ENCODE measurements at regions not wholly inside any gene's neighbourhood (a gene's known extent, or its start where the extent isn't known, plus 50 kb on each side); places are given as distances from the start of the nearest gene placed in this dataset.

DNA sequence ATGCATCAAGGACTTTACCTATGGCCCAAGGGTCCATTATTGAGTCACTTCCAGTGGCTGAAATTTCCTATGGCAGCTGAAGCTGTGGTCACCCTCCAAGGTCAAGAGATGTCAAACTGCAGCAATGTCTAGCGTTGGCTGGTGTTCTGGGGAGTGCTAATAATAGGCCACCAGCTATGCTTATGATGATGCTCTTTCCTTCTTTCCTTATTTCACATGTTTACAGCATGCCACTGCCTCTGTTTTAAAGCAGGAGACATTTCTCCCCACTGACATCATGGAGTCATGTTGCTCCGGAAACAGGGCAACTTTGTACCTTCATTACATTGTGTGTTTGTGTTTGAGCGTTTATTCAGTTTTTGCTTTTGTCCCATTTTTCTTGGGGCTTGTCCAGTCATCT is 62.6 kb upstream of the CYYR1 start:
- no peak overlapping the region for H3K27ac Mint-ChIP-seq (ENCODE audit: unreplicated experiment)
- H3K9me3 Mint-ChIP-seq (ENCODE audit: unreplicated experiment) = no peaks in the 10 kb centered on the region
- H3K27me3 Mint-ChIP-seq (ENCODE audit: insufficient read depth, unreplicated experiment) = no peaks in the 10 kb centered on the region
- no peak overlapping the region for H3K4me3 ChIP-seq (ENCODE audit: low read depth, low read length)
- no peaks in the 10 kb centered on the region for H3K36me3 Mint-ChIP-seq (ENCODE audit: insufficient read depth, unreplicated experiment)
- BruUV-seq (replicated peaks) = no TSS peak
- POLR2A ChIA-PET = no interaction called here
- H3K27me3 ChIP-seq (replicated peaks; ENCODE audit: control insufficient read depth, insufficient read depth, low read length) = no peaks in the 10 kb centered on the region
- DNase-seq = no peak
- H3K4me1 ChIP-seq = no peaks in the 10 kb centered on the region
- TF ChIP-seq, protein P1, sequence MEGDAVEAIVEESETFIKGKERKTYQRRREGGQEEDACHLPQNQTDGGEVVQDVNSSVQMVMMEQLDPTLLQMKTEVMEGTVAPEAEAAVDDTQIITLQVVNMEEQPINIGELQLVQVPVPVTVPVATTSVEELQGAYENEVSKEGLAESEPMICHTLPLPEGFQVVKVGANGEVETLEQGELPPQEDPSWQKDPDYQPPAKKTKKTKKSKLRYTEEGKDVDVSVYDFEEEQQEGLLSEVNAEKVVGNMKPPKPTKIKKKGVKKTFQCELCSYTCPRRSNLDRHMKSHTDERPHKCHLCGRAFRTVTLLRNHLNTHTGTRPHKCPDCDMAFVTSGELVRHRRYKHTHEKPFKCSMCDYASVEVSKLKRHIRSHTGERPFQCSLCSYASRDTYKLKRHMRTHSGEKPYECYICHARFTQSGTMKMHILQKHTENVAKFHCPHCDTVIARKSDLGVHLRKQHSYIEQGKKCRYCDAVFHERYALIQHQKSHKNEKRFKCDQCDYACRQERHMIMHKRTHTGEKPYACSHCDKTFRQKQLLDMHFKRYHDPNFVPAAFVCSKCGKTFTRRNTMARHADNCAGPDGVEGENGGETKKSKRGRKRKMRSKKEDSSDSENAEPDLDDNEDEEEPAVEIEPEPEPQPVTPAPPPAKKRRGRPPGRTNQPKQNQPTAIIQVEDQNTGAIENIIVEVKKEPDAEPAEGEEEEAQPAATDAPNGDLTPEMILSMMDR (IDR thresholded peaks at IDR 0.05; ENCODE audit: insufficient read depth in 1 of 2, low read depth in 1 of 2, low read length in 1 of 2, severe bottlenecking in 1 of 2, unreplicated experiment in 1 of 2) = no peak
- CTCF ChIA-PET = no interaction called here
- H3K4me1 Mint-ChIP-seq (ENCODE audit: low read depth, unreplicated experiment) = no peaks in the 10 kb centered on the region
- intact Hi-C loops (cut with micrococcal nuclease; ENCODE audit: unreplicated experiment) = no loop called here
- H3K9me3 ChIP-seq = no peaks in the 10 kb centered on the region
- no peaks in the 10 kb centered on the region for H3K36me3 ChIP-seq (ENCODE audit: control insufficient read depth, insufficient read depth, low read length)
- no peak overlapping the region for H3K4me3 Mint-ChIP-seq (ENCODE audit: unreplicated experiment)

DNA sequence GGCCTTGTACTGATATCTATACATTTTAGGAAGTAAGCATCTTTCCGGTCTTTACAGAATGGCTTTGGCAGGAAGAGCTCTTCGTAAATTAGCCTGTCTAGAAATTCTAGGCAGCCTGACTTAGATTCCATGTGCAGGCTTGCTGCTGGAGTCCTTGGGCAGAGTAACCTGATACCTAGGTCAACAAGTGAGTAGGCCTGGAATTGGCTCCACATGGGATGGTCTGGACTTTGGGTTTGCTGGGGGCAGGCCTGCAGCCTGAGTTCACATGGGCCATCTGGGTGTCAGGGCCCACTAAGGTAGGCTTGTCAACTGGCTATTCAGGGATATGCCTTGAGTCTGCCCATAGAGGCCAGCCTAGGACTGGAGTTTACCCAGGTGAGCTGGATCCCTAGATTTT is 59.6 kb upstream of the CYYR1 start:
- intact Hi-C loops (cut with micrococcal nuclease; ENCODE audit: unreplicated experiment) = no loop called here
- Histone ChIP-seq H3K36me3 (ENCODE audit: control insufficient read depth, insufficient read depth, low read length) (no peaks in the 10 kb centered on the region), H3K4me1 (no peaks in the 10 kb centered on the region), H3K27me3 (replicated peaks; ENCODE audit: control insufficient read depth, insufficient read depth, low read length) (no peaks in the 10 kb centered on the region), H3K4me3 (ENCODE audit: low read depth, low read length) (no peak overlapping the region), H3K9me3 (no peaks in the 10 kb centered on the region)
- Mint-ChIP-seq H3K9me3 (ENCODE audit: unreplicated experiment) (no peaks in the 10 kb centered on the region), H3K27ac (ENCODE audit: unreplicated experiment) (no peak overlapping the region), H3K36me3 (ENCODE audit: insufficient read depth, unreplicated experiment) (no peaks in the 10 kb centered on the region), H3K4me3 (ENCODE audit: unreplicated experiment) (no peak overlapping the region), H3K4me1 (ENCODE audit: low read depth, unreplicated experiment) (no peaks in the 10 kb centered on the region), H3K27me3 (ENCODE audit: insufficient read depth, unreplicated experiment) (no peaks in the 10 kb centered on the region)
- POLR2A ChIA-PET = no interaction called here
- TF ChIP-seq, protein P1 (IDR thresholded peaks at IDR 0.05; ENCODE audit: insufficient read depth in 1 of 2, low read depth in 1 of 2, low read length in 1 of 2, severe bottlenecking in 1 of 2, unreplicated experiment in 1 of 2) = no peak
- CTCF ChIA-PET = no interaction called here
- DNase-seq = no peak
- BruUV-seq (replicated peaks) = no TSS peak

DNA sequence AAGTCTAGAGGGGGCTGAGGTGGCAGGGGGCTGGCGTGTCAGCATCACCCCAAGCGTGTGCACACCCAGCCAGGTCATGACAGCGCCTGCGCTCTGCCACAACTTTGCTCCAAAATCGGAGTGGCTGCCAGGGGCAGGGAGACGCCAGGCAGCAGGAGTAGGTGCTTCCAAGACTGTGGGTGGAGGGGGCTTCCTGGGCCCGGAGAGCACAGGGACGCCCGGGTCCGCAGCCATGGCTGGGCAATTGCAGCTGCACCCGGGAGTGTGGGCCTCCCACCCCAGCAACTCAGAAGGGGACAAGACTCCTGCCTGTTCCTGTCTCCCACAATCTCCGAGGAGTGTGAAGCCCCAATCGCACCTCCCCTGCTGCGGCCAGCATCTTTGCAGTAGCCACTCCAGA is 53.1 kb upstream of the CYYR1 start:
- intact Hi-C loops (cut with micrococcal nuclease; ENCODE audit: unreplicated experiment) = no loop called here
- no peaks in the 10 kb centered on the region for H3K36me3 ChIP-seq (ENCODE audit: control insufficient read depth, insufficient read depth, low read length)
- no peak overlapping the region for H3K4me3 ChIP-seq (ENCODE audit: low read depth, low read length)
- peaks cover 4% of the 10 kb centered on the region; the same call in 1 of the 2 replicates for H3K4me1 ChIP-seq
- BruUV-seq (replicated peaks) = no TSS peak
- no peak overlapping the region for H3K4me3 Mint-ChIP-seq (ENCODE audit: unreplicated experiment)
- H3K36me3 Mint-ChIP-seq (ENCODE audit: insufficient read depth, unreplicated experiment) = no peaks in the 10 kb centered on the region
- TF ChIP-seq, protein P1 (IDR thresholded peaks at IDR 0.05; ENCODE audit: insufficient read depth in 1 of 2, low read depth in 1 of 2, low read length in 1 of 2, severe bottlenecking in 1 of 2, unreplicated experiment in 1 of 2) = no peak
- ChIA-PET POLR2A (no interaction called here), CTCF (no interaction called here)
- no peak for DNase-seq
- H3K27me3 Mint-ChIP-seq (ENCODE audit: insufficient read depth, unreplicated experiment) = no peaks in the 10 kb centered on the region
- H3K9me3 Mint-ChIP-seq (ENCODE audit: unreplicated experiment) = no peaks in the 10 kb centered on the region
- H3K27ac Mint-ChIP-seq (ENCODE audit: unreplicated experiment) = no peak overlapping the region
- H3K27me3 ChIP-seq (replicated peaks; ENCODE audit: control insufficient read depth, insufficient read depth, low read length) = no peaks in the 10 kb centered on the region
- H3K9me3 ChIP-seq = no peaks in the 10 kb centered on the region
- no peaks in the 10 kb centered on the region for H3K4me1 Mint-ChIP-seq (ENCODE audit: low read depth, unreplicated experiment)
